WTC11 (cell line): ENCODE measurements at regions not wholly inside any gene's neighbourhood (a gene's known extent, or its start where the extent isn't known, plus 50 kb on each side); places are given as distances from the start of the nearest gene placed in this dataset.

Source experiments
- ATAC-seq: fragments of 200-7000 bp; cut with Tn5 transposase; 2 replicates; pipeline ENCODE4 v1.10.0; 2021; ENCODE audit warnings: mild to moderate bottlenecking, moderate library complexity
- CTCF ChIA-PET: fragments of 300-600 bp; sonication (Branson Sonifier 250); formaldehyde crosslinking; loops from one replicate; lab custom pipeline; 2021; ENCODE audit warnings: antibody characterized with exemption; lab: Charles Lee
- POLR2A ChIA-PET: fragments of 350-600 bp; sonication (Branson Sonifier 250); formaldehyde crosslinking; loops from one replicate; lab custom pipeline; 2021; ENCODE audit warnings: antibody characterized with exemption; lab: Charles Lee
- DNase-seq: peaks from one replicate; pipeline ENCODE4 v3.0.0; 2021; ENCODE audit warnings: low spot score
- H3K27ac Mint-ChIP-seq: 2 replicates; pipeline ENCODE4 v1.8.0; 2021; ENCODE audit warnings: mixed read lengths
- H3K27me3 Mint-ChIP-seq: 2 replicates; pipeline ENCODE4 v1.8.0; 2021; ENCODE audit warnings: low read depth, mild to moderate bottlenecking, moderate library complexity, mixed read lengths
- H3K36me3 Mint-ChIP-seq: 2 replicates; pipeline ENCODE4 v1.8.0; 2021; ENCODE audit warnings: mixed read lengths
- H3K4me1 Mint-ChIP-seq: 2 replicates; pipeline ENCODE4 v1.8.0; 2022; ENCODE audit warnings: mixed read lengths
- H3K4me3 Mint-ChIP-seq: 2 replicates; pipeline ENCODE4 v1.8.0; 2021; ENCODE audit warnings: mild to moderate bottlenecking, moderate library complexity, mixed read lengths
- H3K9me3 Mint-ChIP-seq: 2 replicates; pipeline ENCODE4 v1.8.0; 2021; ENCODE audit warnings: mixed read lengths
- ARID4B ChIP-seq: sonication (generic); formaldehyde crosslinking; IDR thresholded peaks from 2 replicates; pipeline ENCODE4 v1.8.0; 2023; ENCODE audit warnings: missing genetic modification reagents, mild to moderate bottlenecking, borderline replicate concordance
- CBFB ChIP-seq: sonication (generic); formaldehyde crosslinking; IDR thresholded peaks from 2 replicates; pipeline ENCODE4 v1.8.1; 2022; ENCODE audit warnings: mild to moderate bottlenecking, low read depth, missing genetic modification reagents
- FOXP1 ChIP-seq: sonication (generic); formaldehyde crosslinking; IDR thresholded peaks from 2 replicates; pipeline ENCODE4 v1.8.0; 2022; ENCODE audit warnings: missing genetic modification reagents, mild to moderate bottlenecking, moderate library complexity, borderline replicate concordance
- FOXP4 ChIP-seq: sonication (generic); formaldehyde crosslinking; IDR thresholded peaks from 2 replicates; pipeline ENCODE4 v1.8.0; 2022; ENCODE audit warnings: mild to moderate bottlenecking, missing genetic modification reagents
- GABPB1 ChIP-seq: sonication (generic); formaldehyde crosslinking; IDR thresholded peaks from 2 replicates; pipeline ENCODE4 v1.8.1; 2023; ENCODE audit warnings: mild to moderate bottlenecking, missing genetic modification reagents
- IRF1 ChIP-seq: sonication (generic); formaldehyde crosslinking; IDR thresholded peaks from 2 replicates; pipeline ENCODE4 v1.8.0; 2023; ENCODE audit warnings: missing genetic modification reagents
- JUN ChIP-seq: sonication (generic); formaldehyde crosslinking; IDR thresholded peaks from 2 replicates; pipeline ENCODE4 v1.8.0; 2023; ENCODE audit warnings: mild to moderate bottlenecking, missing genetic modification reagents
- MAX ChIP-seq: sonication (generic); formaldehyde crosslinking; IDR thresholded peaks from 2 replicates; pipeline ENCODE4 v1.8.0; 2022; ENCODE audit warnings: mild to moderate bottlenecking, missing genetic modification reagents
- MXD4 ChIP-seq: fragments of 250-450 bp; sonication (Bioruptor Pico); IDR thresholded peaks from 2 replicates; pipeline ENCODE4 v1.8.0; 2021; ENCODE audit warnings: mild to moderate bottlenecking, moderate library complexity, borderline replicate concordance
- MYBL2 ChIP-seq: sonication (generic); formaldehyde crosslinking; IDR thresholded peaks from 2 replicates; pipeline ENCODE4 v1.8.1; 2023; ENCODE audit warnings: mild to moderate bottlenecking, moderate library complexity, missing genetic modification reagents
- PRRX2 ChIP-seq: fragments of 250-450 bp; sonication (Bioruptor Pico); IDR thresholded peaks from 2 replicates; pipeline ENCODE4 v1.8.0; 2021; ENCODE audit warnings: mild to moderate bottlenecking
- SP1 ChIP-seq: sonication (generic); formaldehyde crosslinking; conservative IDR thresholded peaks from 2 replicates; pipeline ENCODE4 v1.8.1; 2022; ENCODE audit warnings: missing genetic modification reagents
- TCF7 ChIP-seq: sonication (generic); formaldehyde crosslinking; IDR thresholded peaks from 2 replicates; pipeline ENCODE4 v1.8.0; 2022; ENCODE audit warnings: mild to moderate bottlenecking, low read depth, missing genetic modification reagents, moderate library complexity
- TP53 ChIP-seq: sonication (generic); formaldehyde crosslinking; IDR thresholded peaks from 2 replicates; pipeline ENCODE4 v1.8.1; 2023; ENCODE audit warnings: mild to moderate bottlenecking, missing genetic modification reagents
- ZBTB21 ChIP-seq: sonication (generic); formaldehyde crosslinking; IDR thresholded peaks from 2 replicates; pipeline ENCODE4 v1.8.1; 2023; ENCODE audit warnings: mild to moderate bottlenecking, missing genetic modification reagents, borderline replicate concordance
- ZMAT4 ChIP-seq: fragments of 250-450 bp; sonication (Bioruptor Pico); IDR thresholded peaks from 2 replicates; pipeline ENCODE4 v1.9.0; 2021; ENCODE audit warnings: mild to moderate bottlenecking
- ZNF138 ChIP-seq: sonication (generic); formaldehyde crosslinking; conservative IDR thresholded peaks from 2 replicates; pipeline ENCODE4 v1.8.1; 2022; ENCODE audit warnings: mild to moderate bottlenecking, moderate library complexity, missing genetic modification reagents
- ZNF281 ChIP-seq: sonication (generic); formaldehyde crosslinking; IDR thresholded peaks from 2 replicates; pipeline ENCODE4 v1.8.0; 2023; ENCODE audit warnings: mild to moderate bottlenecking, missing genetic modification reagents
- ZNF423 ChIP-seq: fragments of 250-450 bp; sonication (Bioruptor Pico); IDR thresholded peaks from 2 replicates; pipeline ENCODE4 v2.1.2; 2022; ENCODE audit warnings: mild to moderate bottlenecking, moderate library complexity
- ZNF425 ChIP-seq: fragments of 250-450 bp; sonication (Bioruptor Pico); conservative IDR thresholded peaks from 2 replicates; pipeline ENCODE4 v1.9.0; 2021; ENCODE audit warnings: mild to moderate bottlenecking

GRCh38 chr4:131061734-131062133 is 1965.8 kb downstream of the C4orf33 start:
- DNase-seq (no peak), ATAC-seq (no peak)
- CTCF ChIA-PET, result no interaction called here
- POLR2A ChIA-PET, result no interaction called here
- no peaks in the 10 kb centered on the region for H3K4me1 Mint-ChIP-seq
- peaks cover 43% of the 10 kb centered on the region for H3K36me3 Mint-ChIP-seq
- H3K27me3 Mint-ChIP-seq, result no peaks in the 10 kb centered on the region
- H3K4me3 Mint-ChIP-seq, result no peak overlapping the region
- TF ChIP-seq MAX (CRISPR knock-in tag) (no peak), TP53 (no peak), FOXP1 (CRISPR knock-in tag) (no peak), JUN (no peak)
- H3K27ac Mint-ChIP-seq, result no peak overlapping the region
- peaks cover 52% of the 10 kb centered on the region for H3K9me3 Mint-ChIP-seq

- DNase-seq (no peak), ATAC-seq (no peak)
- H3K9me3 Mint-ChIP-seq, result peaks cover 58% of the 10 kb centered on the region
- no peak for TF ChIP-seq PRRX2 (CRISPR knock-in tag)
- no peak for TF ChIP-seq ZNF138 (CRISPR knock-in tag)
- TF ChIP-seq ZMAT4 (CRISPR knock-in tag), result no peak
- TF ChIP-seq TCF7 (CRISPR knock-in tag), result no peak
- TF ChIP-seq CBFB, result no peak
- TF ChIP-seq ZNF423 (CRISPR knock-in tag), result no peak
- no peak for TF ChIP-seq ZBTB21 (CRISPR knock-in tag)
- no peak for TF ChIP-seq FOXP4 (CRISPR knock-in tag)
- no peak for TF ChIP-seq MXD4 (CRISPR knock-in tag)
- TF ChIP-seq ARID4B (CRISPR knock-in tag), result no peak
- no peak for TF ChIP-seq MYBL2 (CRISPR knock-in tag)
- no peak for TF ChIP-seq SP1 (CRISPR knock-in tag)
- TF ChIP-seq ZNF425 (CRISPR knock-in tag), result no peak
- TF ChIP-seq GABPB1 (CRISPR knock-in tag), result no peak
- no peak for TF ChIP-seq ZNF281 (CRISPR knock-in tag)
- TF ChIP-seq IRF1 (CRISPR knock-in tag), result no peak
- POLR2A ChIA-PET, result no interaction called here
- no peaks in the 10 kb centered on the region for H3K27me3 Mint-ChIP-seq
- H3K36me3 Mint-ChIP-seq, result peaks cover 43% of the 10 kb centered on the region
- no peak overlapping the region for H3K27ac Mint-ChIP-seq
- no peak overlapping the region for H3K4me3 Mint-ChIP-seq
- CTCF ChIA-PET, result no interaction called here
- H3K4me1 Mint-ChIP-seq, result no peaks in the 10 kb centered on the region
Measured at GRCh38 chr4:131063878-131064277, 1967.9 kb downstream of the C4orf33 start.
